ENCODE measurements at regions not wholly inside any gene's neighbourhood (a gene's known extent, or its start where the extent isn't known, plus 50 kb on each side); places are given as distances from the start of the nearest gene placed in this dataset.

DNA sequence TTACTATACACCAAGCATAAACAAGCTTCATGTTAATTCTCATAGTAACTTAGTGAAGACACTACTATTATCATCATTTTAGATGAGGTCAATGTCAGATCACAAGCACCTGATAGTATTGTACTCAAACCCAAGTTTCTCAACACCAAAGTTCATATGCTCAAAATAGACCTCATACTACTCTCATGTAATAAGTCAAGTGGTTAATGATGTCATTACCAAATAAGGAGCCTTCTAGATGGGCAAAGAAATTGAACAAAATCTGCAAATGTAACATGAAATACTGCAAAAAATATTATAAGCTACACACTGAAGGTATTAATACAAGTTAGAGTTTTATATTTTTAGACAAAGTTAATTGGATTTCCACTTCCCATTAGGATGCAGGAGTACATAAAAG lies 144.0 kb upstream of the CHRM3 start:
- TF ChIP-seq POLR2A (IDR thresholded peaks at IDR 0.05) (no peak), POLR2AphosphoS5 (IDR thresholded peaks at IDR 0.05) (no peak), EP300 (IDR thresholded peaks at IDR 0.05) (no peak)
- TF ChIP-seq, protein P1, sequence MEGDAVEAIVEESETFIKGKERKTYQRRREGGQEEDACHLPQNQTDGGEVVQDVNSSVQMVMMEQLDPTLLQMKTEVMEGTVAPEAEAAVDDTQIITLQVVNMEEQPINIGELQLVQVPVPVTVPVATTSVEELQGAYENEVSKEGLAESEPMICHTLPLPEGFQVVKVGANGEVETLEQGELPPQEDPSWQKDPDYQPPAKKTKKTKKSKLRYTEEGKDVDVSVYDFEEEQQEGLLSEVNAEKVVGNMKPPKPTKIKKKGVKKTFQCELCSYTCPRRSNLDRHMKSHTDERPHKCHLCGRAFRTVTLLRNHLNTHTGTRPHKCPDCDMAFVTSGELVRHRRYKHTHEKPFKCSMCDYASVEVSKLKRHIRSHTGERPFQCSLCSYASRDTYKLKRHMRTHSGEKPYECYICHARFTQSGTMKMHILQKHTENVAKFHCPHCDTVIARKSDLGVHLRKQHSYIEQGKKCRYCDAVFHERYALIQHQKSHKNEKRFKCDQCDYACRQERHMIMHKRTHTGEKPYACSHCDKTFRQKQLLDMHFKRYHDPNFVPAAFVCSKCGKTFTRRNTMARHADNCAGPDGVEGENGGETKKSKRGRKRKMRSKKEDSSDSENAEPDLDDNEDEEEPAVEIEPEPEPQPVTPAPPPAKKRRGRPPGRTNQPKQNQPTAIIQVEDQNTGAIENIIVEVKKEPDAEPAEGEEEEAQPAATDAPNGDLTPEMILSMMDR (IDR thresholded peaks at IDR 0.05), result no peak
- H3K9me3 ChIP-seq, result no peaks in the 10 kb centered on the region

DNA sequence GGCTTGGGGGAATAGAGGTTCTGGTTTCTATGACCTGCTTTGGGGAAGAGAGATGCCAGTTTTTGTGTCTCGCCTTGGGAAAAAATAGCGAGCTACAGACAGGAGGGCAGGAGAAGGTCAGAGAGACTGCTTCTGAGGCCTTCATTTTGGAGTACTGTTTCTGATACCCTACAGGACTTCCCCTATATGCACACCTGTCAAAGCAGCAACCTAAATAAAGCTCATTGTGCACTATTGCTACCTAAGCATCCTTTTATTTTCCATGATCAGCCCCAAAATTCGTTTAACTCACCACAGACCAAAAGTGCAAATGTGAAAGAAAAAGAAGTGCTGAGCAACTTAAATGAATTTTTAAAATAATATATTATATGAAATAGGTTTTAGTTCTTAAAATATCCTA lies 145.6 kb upstream of the CHRM3 start:
- Histone ChIP-seq H3K9me3 (no peaks in the 10 kb centered on the region), H3K27me3 (no peaks in the 10 kb centered on the region), H3K36me3 (no peaks in the 10 kb centered on the region), H3K27ac (no peak overlapping the region), H3K4me3 (no peak overlapping the region), H3K4me1 (no peaks in the 10 kb centered on the region)
- TF ChIP-seq, protein P1 (IDR thresholded peaks at IDR 0.05), result no peak
- TF ChIP-seq EP300 (IDR thresholded peaks at IDR 0.05), result no peak
- no peak for TF ChIP-seq POLR2AphosphoS5 (IDR thresholded peaks at IDR 0.05)
- no peak for TF ChIP-seq POLR2A (IDR thresholded peaks at IDR 0.05)
- no peak for ATAC-seq
- WGBS, 2 donors (ENCODE audit: low coverage in 1 of 2), result 84 to 89% methylated on average over 3 of the region's 3 CpGs

More for the DNA sequence above, 144.0 kb upstream of the CHRM3 start:
- Histone ChIP-seq H3K27me3 (no peaks in the 10 kb centered on the region), H3K4me1 (no peaks in the 10 kb centered on the region), H3K36me3 (no peaks in the 10 kb centered on the region), H3K4me3 (no peak overlapping the region), H3K27ac (no peak overlapping the region)
- ATAC-seq, result no peak

DNA sequence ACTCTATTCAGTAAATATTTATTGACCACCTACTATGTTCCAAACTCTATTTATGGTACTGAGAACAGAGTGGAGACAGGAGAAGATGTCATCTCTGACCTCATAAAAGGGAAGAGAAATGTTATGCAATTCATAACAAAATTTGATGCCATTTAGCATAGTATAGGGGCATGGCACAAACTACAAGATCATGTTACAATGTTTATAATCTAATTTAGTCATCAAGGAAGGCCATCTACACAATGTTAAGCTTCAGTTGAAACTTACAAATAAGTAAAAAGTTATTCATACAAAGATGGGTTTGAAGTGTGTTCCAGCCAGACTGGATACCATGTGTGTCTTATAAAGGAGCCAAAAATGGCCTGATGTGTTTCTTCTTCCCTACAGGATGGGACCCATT lies 146.8 kb upstream of the CHRM3 start:
- TF ChIP-seq EP300 (IDR thresholded peaks at IDR 0.05) (no peak), POLR2A (IDR thresholded peaks at IDR 0.05) (no peak), POLR2AphosphoS5 (IDR thresholded peaks at IDR 0.05) (no peak)
- TF ChIP-seq, protein P1 (IDR thresholded peaks at IDR 0.05), result no peak
- Histone ChIP-seq H3K36me3 (no peaks in the 10 kb centered on the region), H3K9me3 (no peaks in the 10 kb centered on the region)

DNA sequence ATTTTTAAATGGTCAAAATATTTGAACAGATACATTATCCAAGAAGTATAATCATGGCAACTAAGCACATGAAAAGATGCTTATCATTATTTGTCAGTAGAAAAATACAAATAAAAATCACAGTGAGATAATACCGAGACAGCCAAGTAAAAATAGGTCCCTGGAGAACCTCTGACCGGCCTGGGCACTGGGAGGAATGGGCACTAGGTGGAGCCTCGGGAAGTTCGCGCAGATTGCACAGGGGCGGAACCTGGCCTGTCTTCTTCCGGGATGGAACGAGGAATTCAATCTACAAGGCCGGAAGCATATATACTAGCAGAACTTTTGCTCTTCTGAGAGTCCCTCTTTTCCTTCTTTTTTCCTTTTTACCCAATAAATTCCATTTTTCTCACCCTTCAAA lies 148.5 kb upstream of the CHRM3 start:
- no peak for ATAC-seq
- TF ChIP-seq, protein P1 (IDR thresholded peaks at IDR 0.05), result no peak
- no peak for TF ChIP-seq EP300 (IDR thresholded peaks at IDR 0.05)
- TF ChIP-seq POLR2AphosphoS5 (IDR thresholded peaks at IDR 0.05), result no peak
- no peak for TF ChIP-seq POLR2A (IDR thresholded peaks at IDR 0.05)
- no peak overlapping the region for H3K4me3 ChIP-seq
- WGBS, 2 donors (ENCODE audit: low coverage in 1 of 2), result 84% methylated on average over 8 to 9 of the region's 9 CpGs
- no peaks in the 10 kb centered on the region for H3K9me3 ChIP-seq
- no peaks in the 10 kb centered on the region for H3K27me3 ChIP-seq
- H3K36me3 ChIP-seq, result no peaks in the 10 kb centered on the region
- no peak overlapping the region for H3K27ac ChIP-seq
- no peaks in the 10 kb centered on the region for H3K4me1 ChIP-seq

More for the DNA sequence above, 146.8 kb upstream of the CHRM3 start:
- Histone ChIP-seq H3K4me3 (no peak overlapping the region), H3K27ac (no peak overlapping the region), H3K27me3 (no peaks in the 10 kb centered on the region), H3K4me1 (no peaks in the 10 kb centered on the region)
- no peak for ATAC-seq

DNA sequence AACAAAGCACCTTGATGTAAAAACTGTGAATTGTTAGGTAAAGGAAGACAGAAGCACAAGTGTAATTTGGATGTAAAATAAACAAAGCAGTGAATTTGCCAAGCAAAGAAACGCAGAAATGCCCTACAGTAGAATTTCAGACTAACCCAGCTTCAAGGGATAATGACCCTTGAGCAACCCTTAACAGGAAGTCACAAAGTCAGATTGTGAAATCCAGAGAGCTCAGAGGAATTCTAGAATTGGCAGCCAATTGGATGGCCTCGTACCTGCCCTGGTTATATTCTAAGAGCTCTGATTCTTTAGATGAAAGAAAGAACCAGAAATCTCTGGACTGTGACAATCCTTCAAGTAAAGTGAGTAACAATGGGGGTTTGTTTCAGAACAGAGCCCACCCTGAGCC lies 152.7 kb upstream of the CHRM3 start:
- H3K27ac ChIP-seq, result no peak overlapping the region
- no peak overlapping the region for H3K4me3 ChIP-seq
- WGBS, 2 donors (ENCODE audit: low coverage in 1 of 2), result 62 to 68% methylated on average over 2 of the region's 2 CpGs
- H3K9me3 ChIP-seq, result no peaks in the 10 kb centered on the region
- no peaks in the 10 kb centered on the region for H3K4me1 ChIP-seq
- H3K27me3 ChIP-seq, result no peaks in the 10 kb centered on the region
- no peaks in the 10 kb centered on the region for H3K36me3 ChIP-seq
- TF ChIP-seq, protein P1 (IDR thresholded peaks at IDR 0.05), result no peak
- no peak for TF ChIP-seq EP300 (IDR thresholded peaks at IDR 0.05)
- no peak for TF ChIP-seq POLR2A (IDR thresholded peaks at IDR 0.05)
- no peak for TF ChIP-seq POLR2AphosphoS5 (IDR thresholded peaks at IDR 0.05)
- no peak for ATAC-seq
